ENCODE measurements at regions not wholly inside any gene's neighbourhood (a gene's known extent, or its start where the extent isn't known, plus 50 kb on each side); places are given as distances from the start of the nearest gene placed in this dataset.

- no peak for DNase-seq
- Histone ChIP-seq H2AFZ (replicated peaks; ENCODE audit: low read length, poor library complexity) (no peak overlapping the region), H3K9me3 (ENCODE audit: control insufficient read depth, insufficient read depth, low read length) (no peaks in the 10 kb centered on the region), H2BK120ac (ENCODE audit: low read depth, low read length) (no peak overlapping the region), H4K91ac (ENCODE audit: insufficient read depth, low read depth, low read length) (no peak overlapping the region), H3K9me1 (ENCODE audit: insufficient read depth, low read length) (no peaks in the 10 kb centered on the region), H3K23ac (ENCODE audit: low read depth, low read length) (no peak overlapping the region), H3K9ac (ENCODE audit: low read depth, low read length) (no peak overlapping the region), H2AK5ac (ENCODE audit: low read depth, low read length) (no peak overlapping the region), H3K56ac (ENCODE audit: extremely low read depth, insufficient read depth, low read length) (no peak overlapping the region), H3K4ac (ENCODE audit: low read depth, low read length) (no peak overlapping the region), H3K4me2 (ENCODE audit: low read depth, low read length) (no peak overlapping the region), H3K27me3 (ENCODE audit: control insufficient read depth, insufficient read depth, low read length) (no peaks in the 10 kb centered on the region), H4K8ac (ENCODE audit: low read depth in 2 of 2, low read length in 2 of 2) (no peak overlapping the region), H4K5ac (ENCODE audit: low read depth, low read length) (no peak overlapping the region), H2BK5ac (ENCODE audit: low read depth, low read length, poor library complexity, severe bottlenecking) (no peak overlapping the region), H3K14ac (replicated peaks; ENCODE audit: low read depth, low read length) (no peak overlapping the region), H3K27ac (ENCODE audit: insufficient read depth, low read length) (no peak overlapping the region), H3K36me3 (ENCODE audit: control insufficient read depth, insufficient read depth, low read length) (no peaks in the 10 kb centered on the region), H3K18ac (ENCODE audit: low read depth, low read length) (no peak overlapping the region), H3K79me1 (ENCODE audit: low read depth in 1 of 2, low read length in 2 of 2) (no peaks in the 10 kb centered on the region), H4K20me1 (ENCODE audit: insufficient read depth, low read length) (no peaks in the 10 kb centered on the region), H3K4me1 (ENCODE audit: control insufficient read depth, insufficient read depth, low read length) (no peaks in the 10 kb centered on the region), H2BK15ac (ENCODE audit: low read depth, low read length) (no peak overlapping the region), H3K4me3 (ENCODE audit: insufficient read depth, low read depth, low read length) (no peak overlapping the region), H2BK20ac (ENCODE audit: low read depth, low read length) (no peak overlapping the region), H2AK9ac (replicated peaks; ENCODE audit: low read depth, low read length, poor library complexity) (no peak overlapping the region)
- intact Hi-C loops (cut with micrococcal nuclease) (no loop called here), dilution Hi-C loops (cut with HindIII; ENCODE audit: low sequenced_read_pairs, unreplicated experiment) (no loop called here), in situ Hi-C loops (cut with MboI; ENCODE audit: low sequenced_read_pairs) (no loop called here)
- no TSS peak for BruUV-seq (replicated peaks)
- CTCF ChIA-PET: no interaction called here
- ATAC-seq (ENCODE audit: low read depth): no peak
- TF ChIP-seq CTCF (conservative IDR thresholded peaks at IDR 0.05; ENCODE audit: low read depth, low read length) (no peak), BHLHE40 (IDR thresholded peaks at IDR 0.05; ENCODE audit: low read depth, low read length) (no peak), ELK1 (IDR thresholded peaks at IDR 0.05; ENCODE audit: borderline replicate concordance, low read depth, low read length) (no peak), MAFK (IDR thresholded peaks at IDR 0.05; ENCODE audit: low read depth, low read length) (no peak), SMC3 (IDR thresholded peaks at IDR 0.05; ENCODE audit: low read depth, low read length) (no peak), CEBPB (IDR thresholded peaks at IDR 0.05; ENCODE audit: low read depth, low read length) (no peak), RAD21 (IDR thresholded peaks at IDR 0.05; ENCODE audit: low read length) (no peak), MAZ (IDR thresholded peaks at IDR 0.05; ENCODE audit: borderline replicate concordance, low read depth, low read length) (no peak), MXI1 (IDR thresholded peaks at IDR 0.05; ENCODE audit: borderline replicate concordance, low read depth, low read length) (no peak), CHD1 (IDR thresholded peaks at IDR 0.05; ENCODE audit: low read depth, low read length) (no peak)
- POLR2A ChIA-PET (ENCODE audit: unreplicated experiment): no interaction called here
- WGBS, 2 experiments (ENCODE audit: extremely low coverage in 2 of 2, insufficient read length in 1 of 2): no CpG with 5 or more reads among the region's 2 CpGs
These were observed 379.5 kb downstream of the LRFN5 start for GRCh38 chr14:41986083-41986645.
